ENCODE measurements at regions not wholly inside any gene's neighbourhood (a gene's known extent, or its start where the extent isn't known, plus 50 kb on each side); places are given as distances from the start of the nearest gene placed in this dataset.
"Not testable (repeated sequence)": the region's sequence is repeated elsewhere in the genome, so short reads cannot be mapped to it uniquely, and the experiment has no call there.

DNA sequence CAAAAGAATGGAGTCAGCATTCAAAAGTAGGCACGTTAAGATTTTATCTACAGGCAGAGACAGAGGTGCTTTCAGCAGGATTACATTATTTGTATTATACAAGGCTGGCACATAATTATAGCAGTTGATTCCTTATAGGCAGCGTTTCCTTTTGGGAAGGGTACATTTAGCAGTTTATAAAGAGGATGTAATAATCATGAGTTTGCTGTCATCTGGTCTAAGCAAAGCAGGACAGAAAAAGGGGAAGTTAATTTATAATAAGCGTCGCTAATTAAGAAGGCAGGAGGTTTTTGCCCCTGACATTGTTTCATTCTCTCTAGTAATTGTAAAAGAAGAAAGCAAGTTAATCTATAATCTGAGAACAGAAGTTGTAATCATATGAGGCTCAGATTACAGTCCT is 259.9 kb upstream of the MDGA2 start:
- Mint-ChIP-seq H3K9me3 (no peaks in the 10 kb centered on the region), H3K4me1 (no peaks in the 10 kb centered on the region), H3K4me3 (no peak overlapping the region), H3K36me3 (ENCODE audit: low read depth) (no peaks in the 10 kb centered on the region), H3K27ac (no peak overlapping the region), H3K27me3 (no peaks in the 10 kb centered on the region)
- ChIA-PET CTCF (no interaction called here), POLR2A (no interaction called here)
- DNase-seq, result no peak

- CTCF ChIA-PET, result no interaction called here
- Mint-ChIP-seq H3K27me3 (no peaks in the 10 kb centered on the region), H3K4me1 (no peaks in the 10 kb centered on the region), H3K27ac (no peak overlapping the region), H3K9me3 (peaks cover 7% of the 10 kb centered on the region), H3K36me3 (ENCODE audit: low read depth) (no peaks in the 10 kb centered on the region), H3K4me3 (no peak overlapping the region)
- POLR2A ChIA-PET, result no interaction called here
- no peak for DNase-seq
Observed at GRCh38 chr14:47929334-47929733, 253.9 kb upstream of the MDGA2 start.

GRCh38 chr14:47921133-47921532 is 245.7 kb upstream of the MDGA2 start:
- Mint-ChIP-seq H3K27ac (no peak overlapping the region), H3K4me1 (no peaks in the 10 kb centered on the region), H3K27me3 (no peaks in the 10 kb centered on the region), H3K9me3 (peaks cover under 1% of the 10 kb centered on the region), H3K4me3 (no peak overlapping the region), H3K36me3 (ENCODE audit: low read depth) (no peaks in the 10 kb centered on the region)
- ChIA-PET POLR2A (no interaction called here), CTCF (no interaction called here)
- no peak for DNase-seq

DNA sequence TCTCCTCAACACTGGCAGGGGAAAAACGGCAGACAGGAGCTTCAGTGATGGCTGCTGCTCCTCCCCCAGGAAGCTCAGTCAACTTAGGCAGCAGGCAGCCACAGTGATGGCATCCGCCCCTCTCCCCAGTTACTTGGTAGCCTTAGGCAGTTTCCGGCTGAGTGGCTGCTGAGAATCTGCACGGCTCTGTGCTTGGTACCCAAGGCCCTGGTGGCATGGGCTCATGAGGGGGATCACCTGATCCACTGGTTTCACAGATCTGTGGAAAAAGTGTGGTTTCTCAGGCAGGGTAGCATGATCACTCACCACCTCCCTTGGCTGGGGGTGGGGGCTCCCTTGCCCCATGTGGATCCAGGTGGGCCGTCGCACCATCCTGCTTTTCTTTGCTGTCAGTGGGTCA is 244.6 kb upstream of the MDGA2 start:
- no peak overlapping the region for H3K4me3 Mint-ChIP-seq
- CTCF ChIA-PET, result no interaction called here
- DNase-seq, result no peak
- no peaks in the 10 kb centered on the region for H3K9me3 Mint-ChIP-seq
- POLR2A ChIA-PET, result no interaction called here
- no peak overlapping the region for H3K27ac Mint-ChIP-seq
- H3K4me1 Mint-ChIP-seq, result no peaks in the 10 kb centered on the region
- no peaks in the 10 kb centered on the region for H3K27me3 Mint-ChIP-seq
- H3K36me3 Mint-ChIP-seq (ENCODE audit: low read depth), result no peaks in the 10 kb centered on the region

- Mint-ChIP-seq H3K36me3 (ENCODE audit: low read depth) (no peaks in the 10 kb centered on the region), H3K9me3 (no peaks in the 10 kb centered on the region), H3K27ac (no peak overlapping the region), H3K4me3 (no peak overlapping the region), H3K27me3 (no peaks in the 10 kb centered on the region), H3K4me1 (no peaks in the 10 kb centered on the region)
- DNase-seq, result no peak
- ChIA-PET POLR2A (no interaction called here), CTCF (no interaction called here)
Observed at GRCh38 chr14:47919334-47919846, 244.0 kb upstream of the MDGA2 start.

- ChIA-PET CTCF (no interaction called here), POLR2A (no interaction called here)
- H3K27me3 Mint-ChIP-seq, result no peaks in the 10 kb centered on the region
Observed at GRCh38 chr14:47917344-47917954, 242.0 kb upstream of the MDGA2 start.

DNA sequence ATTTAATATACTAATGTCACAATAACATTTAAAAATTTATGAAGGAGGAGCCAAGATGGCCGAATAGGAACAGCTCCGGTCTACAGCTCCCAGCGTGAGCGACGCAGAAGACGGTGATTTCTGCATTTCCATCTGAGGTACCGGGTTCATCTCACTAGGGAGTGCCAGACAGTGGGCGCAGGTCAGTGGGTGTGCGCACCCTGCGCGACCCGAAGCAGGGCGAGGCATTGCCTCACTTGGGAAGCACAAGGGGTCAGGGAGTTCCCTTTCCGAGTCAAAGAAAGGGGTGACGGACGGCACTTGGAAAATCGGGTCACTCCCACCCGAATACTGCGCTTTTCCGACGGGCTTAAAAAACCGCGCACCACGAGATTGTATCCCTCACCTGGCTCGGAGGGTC is 225.7 kb upstream of the MDGA2 start:
- H3K4me1 Mint-ChIP-seq; H3K27ac Mint-ChIP-seq; H3K27me3 Mint-ChIP-seq; H3K36me3 Mint-ChIP-seq (ENCODE audit: low read depth); H3K9me3 Mint-ChIP-seq; CTCF ChIA-PET; POLR2A ChIA-PET; DNase-seq; H3K4me3 Mint-ChIP-seq: not testable (repeated sequence)

More at GRCh38 chr14:47917344-47917954, 242.0 kb upstream of the MDGA2 start:
- Mint-ChIP-seq H3K36me3 (ENCODE audit: low read depth) (no peaks in the 10 kb centered on the region), H3K27ac (no peak overlapping the region), H3K9me3 (no peaks in the 10 kb centered on the region), H3K4me3 (no peak overlapping the region), H3K4me1 (no peaks in the 10 kb centered on the region)
- DNase-seq, result no peak

DNA sequence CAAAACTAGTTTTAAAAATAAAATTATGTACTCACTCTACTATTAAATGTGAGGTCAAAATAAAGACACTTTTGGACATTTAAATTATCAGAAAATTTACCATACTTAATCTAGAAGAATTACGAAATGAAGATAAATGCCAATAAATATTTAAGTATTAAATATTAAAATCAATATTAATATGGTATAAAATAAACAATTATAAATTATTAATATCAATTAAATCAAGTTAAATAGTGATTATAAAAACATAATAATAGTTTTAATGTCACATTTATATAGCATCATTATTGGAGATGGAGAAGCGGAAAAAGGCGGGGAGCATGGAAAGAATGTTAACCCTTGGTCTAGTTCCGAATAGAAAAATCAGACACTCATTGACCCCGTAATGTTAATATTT is 224.3 kb upstream of the MDGA2 start:
- Mint-ChIP-seq H3K27me3 (no peaks in the 10 kb centered on the region), H3K27ac (no peak overlapping the region), H3K9me3 (peaks cover 8% of the 10 kb centered on the region), H3K36me3 (ENCODE audit: low read depth) (no peaks in the 10 kb centered on the region), H3K4me3 (no peak overlapping the region), H3K4me1 (no peaks in the 10 kb centered on the region)
- no peak for DNase-seq
- CTCF ChIA-PET, result no interaction called here
- POLR2A ChIA-PET, result no interaction called here

- Mint-ChIP-seq H3K27ac (no peak overlapping the region), H3K4me1 (no peaks in the 10 kb centered on the region), H3K9me3 (peaks cover 5% of the 10 kb centered on the region), H3K27me3 (no peaks in the 10 kb centered on the region), H3K4me3 (no peak overlapping the region), H3K36me3 (ENCODE audit: low read depth) (no peaks in the 10 kb centered on the region)
- ChIA-PET POLR2A (no interaction called here), CTCF (no interaction called here)
- DNase-seq, result no peak
Observed at GRCh38 chr14:47874350-47874749, 198.9 kb upstream of the MDGA2 start.

- H3K36me3 Mint-ChIP-seq (ENCODE audit: low read depth), result no peaks in the 10 kb centered on the region
- H3K4me1 Mint-ChIP-seq, result no peaks in the 10 kb centered on the region
- no peak overlapping the region for H3K27ac Mint-ChIP-seq
- no peaks in the 10 kb centered on the region for H3K27me3 Mint-ChIP-seq
- no peak for DNase-seq
- POLR2A ChIA-PET, result no interaction called here
- H3K4me3 Mint-ChIP-seq, result no peak overlapping the region
- peaks cover 5% of the 10 kb centered on the region for H3K9me3 Mint-ChIP-seq
- CTCF ChIA-PET, result no interaction called here
Observed at GRCh38 chr14:47872588-47872987, 197.2 kb upstream of the MDGA2 start.

GRCh38 chr14:47863441-47863840 is 188.0 kb upstream of the MDGA2 start:
- POLR2A ChIA-PET, result no interaction called here
- Mint-ChIP-seq H3K4me1 (no peaks in the 10 kb centered on the region), H3K27ac (no peak overlapping the region), H3K4me3 (no peak overlapping the region), H3K36me3 (ENCODE audit: low read depth) (no peaks in the 10 kb centered on the region), H3K27me3 (no peaks in the 10 kb centered on the region), H3K9me3 (peaks cover 13% of the 10 kb centered on the region)
- CTCF ChIA-PET, result no interaction called here
- no peak for DNase-seq

DNA sequence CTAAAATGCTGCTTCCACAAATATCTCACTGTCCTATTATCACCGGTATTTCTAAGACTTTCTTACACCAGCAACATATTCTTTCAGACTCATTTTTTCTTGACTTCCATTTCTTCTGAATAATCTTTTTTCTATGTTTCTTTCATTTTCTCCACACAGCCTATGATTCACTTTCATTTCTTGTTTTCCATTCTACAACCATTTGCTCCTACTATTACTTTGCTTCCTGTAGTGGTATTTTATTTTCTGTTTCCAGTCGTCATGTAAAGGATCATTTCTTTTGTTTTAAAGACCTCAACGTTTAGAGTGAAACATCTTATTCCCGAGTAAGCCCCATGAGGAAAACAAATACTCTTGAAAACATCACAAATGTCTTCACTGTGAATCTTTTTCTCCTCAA is 182.2 kb upstream of the MDGA2 start:
- CTCF ChIA-PET, result no interaction called here
- no peak overlapping the region for H3K4me3 Mint-ChIP-seq
- no peak for DNase-seq
- H3K27me3 Mint-ChIP-seq, result no peaks in the 10 kb centered on the region
- H3K9me3 Mint-ChIP-seq, result peaks cover 18% of the 10 kb centered on the region
- no peaks in the 10 kb centered on the region for H3K4me1 Mint-ChIP-seq
- no peaks in the 10 kb centered on the region for H3K36me3 Mint-ChIP-seq (ENCODE audit: low read depth)
- POLR2A ChIA-PET, result no interaction called here
- no peak overlapping the region for H3K27ac Mint-ChIP-seq

DNA sequence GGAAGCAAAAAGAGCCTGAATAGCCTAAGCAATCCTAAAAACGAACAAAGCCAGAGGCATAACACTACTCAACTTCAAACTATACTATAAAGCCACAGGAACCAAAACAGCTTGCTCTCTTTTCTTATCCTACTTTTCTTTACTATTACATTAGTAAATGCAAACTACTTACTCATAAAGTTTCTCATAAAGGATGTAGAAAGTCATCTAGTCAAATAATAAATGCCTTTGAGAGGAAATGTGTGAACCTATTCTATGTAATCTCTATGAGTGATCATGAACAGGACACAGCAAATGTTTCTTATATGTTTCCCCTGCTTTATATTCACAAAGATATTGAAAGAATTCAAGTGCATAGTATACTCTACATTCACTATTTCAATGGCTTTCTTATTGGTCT is 176.9 kb upstream of the MDGA2 start:
- Mint-ChIP-seq H3K9me3 (peaks cover 18% of the 10 kb centered on the region), H3K4me3 (no peak overlapping the region), H3K27me3 (no peaks in the 10 kb centered on the region), H3K27ac (no peak overlapping the region), H3K4me1 (no peaks in the 10 kb centered on the region), H3K36me3 (ENCODE audit: low read depth) (no peaks in the 10 kb centered on the region)
- ChIA-PET CTCF (no interaction called here), POLR2A (no interaction called here)
- DNase-seq, result no peak

GRCh38 chr14:47846008-47846407 is 170.6 kb upstream of the MDGA2 start:
- H3K4me1 Mint-ChIP-seq, result no peaks in the 10 kb centered on the region
- no peaks in the 10 kb centered on the region for H3K36me3 Mint-ChIP-seq (ENCODE audit: low read depth)
- DNase-seq, result no peak
- CTCF ChIA-PET, result no interaction called here
- H3K4me3 Mint-ChIP-seq, result no peak overlapping the region
- POLR2A ChIA-PET, result no interaction called here
- no peaks in the 10 kb centered on the region for H3K27me3 Mint-ChIP-seq
- no peak overlapping the region for H3K27ac Mint-ChIP-seq
- peaks cover 22% of the 10 kb centered on the region for H3K9me3 Mint-ChIP-seq

- Mint-ChIP-seq H3K9me3 (peaks cover 12% of the 10 kb centered on the region), H3K27ac (no peak overlapping the region), H3K4me3 (no peak overlapping the region), H3K36me3 (ENCODE audit: low read depth) (no peaks in the 10 kb centered on the region), H3K4me1 (no peaks in the 10 kb centered on the region), H3K27me3 (no peaks in the 10 kb centered on the region)
- DNase-seq, result no peak
- ChIA-PET POLR2A (no interaction called here), CTCF (no interaction called here)
Observed at GRCh38 chr14:47843236-47843635, 167.8 kb upstream of the MDGA2 start.
